Neural crest cell (in vitro differentiated cells): ENCODE measurements at regions not wholly inside any gene's neighbourhood (a gene's known extent, or its start where the extent isn't known, plus 50 kb on each side); places are given as distances from the start of the nearest gene placed in this dataset.

Source experiments
- DNase-seq: peaks from one replicate; pipeline ENCODE4 v3.0.0; 2021; ENCODE audit warnings: low read depth, mixed read lengths, low spot score
- H3K27ac Mint-ChIP-seq: one replicate; pipeline ENCODE4 v1.8.0; 2021; ENCODE audit warnings: mild to moderate bottlenecking, mixed read lengths; ENCODE audit not compliant: unreplicated experiment
- H3K27me3 Mint-ChIP-seq: 2 replicates; pipeline ENCODE4 v1.8.0; 2021; ENCODE audit warnings: low read depth, mild to moderate bottlenecking, mixed read lengths
- H3K36me3 Mint-ChIP-seq: 2 replicates; pipeline ENCODE4 v1.8.0; 2021; ENCODE audit warnings: low read depth, mild to moderate bottlenecking, mixed read lengths
- H3K4me1 Mint-ChIP-seq: 2 replicates; pipeline ENCODE4 v1.8.0; 2021; ENCODE audit warnings: mixed read lengths
- H3K4me3 Mint-ChIP-seq: one replicate; pipeline ENCODE4 v1.8.0; 2021; ENCODE audit warnings: mild to moderate bottlenecking, mixed read lengths
- H3K9me3 Mint-ChIP-seq: 2 replicates; pipeline ENCODE4 v1.8.0; 2021; ENCODE audit warnings: mixed read lengths
- CTCF ChIP-seq: fragments of 200-600 bp; sonication (generic); conservative IDR thresholded peaks from 2 replicates; pipeline ENCODE4 v1.5.0; 2021; ENCODE audit warnings: antibody characterized with exemption, mild to moderate bottlenecking

DNA sequence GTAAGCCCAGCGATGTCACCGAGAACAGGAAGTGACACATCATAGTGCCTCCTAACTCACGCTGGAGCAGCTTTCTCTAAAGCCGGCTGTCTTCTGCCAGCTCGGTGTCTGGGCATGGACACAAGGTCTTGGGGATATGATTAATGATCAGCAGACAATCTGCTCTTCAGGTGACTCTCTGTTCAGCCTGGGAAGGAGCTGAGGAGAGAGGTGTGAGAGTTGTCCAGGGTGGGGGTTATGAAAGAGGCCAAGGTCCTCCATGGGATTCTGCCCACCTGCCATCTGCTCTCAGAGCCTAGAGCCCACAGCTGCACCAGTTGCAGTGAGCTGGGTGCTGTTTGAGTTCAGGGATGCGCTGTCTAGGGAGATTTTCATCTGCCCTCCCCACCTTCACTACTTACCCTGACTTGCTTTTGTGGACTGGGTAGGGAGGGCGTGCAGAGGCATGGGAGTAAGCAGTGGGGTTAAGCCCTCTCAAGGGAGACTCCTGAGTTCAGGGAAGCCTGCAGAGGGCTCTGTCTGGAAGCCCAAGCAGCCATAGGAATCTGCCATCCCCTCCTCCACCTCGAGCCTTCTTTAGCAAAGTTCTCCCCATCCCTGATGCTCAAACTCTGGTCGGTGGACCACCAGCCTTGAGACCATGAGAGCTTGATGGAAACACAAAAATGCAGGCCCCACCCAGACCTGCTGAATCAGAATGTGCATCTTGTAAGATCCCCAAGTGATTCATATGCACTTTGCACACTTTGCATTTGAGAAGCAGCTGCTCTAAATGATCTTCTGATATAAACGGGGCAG, 539.7 kb downstream of the RFC3 start:
- no peak for TF ChIP-seq CTCF
- no peaks in the 10 kb centered on the region for H3K27me3 Mint-ChIP-seq
- no peaks in the 10 kb centered on the region for H3K4me1 Mint-ChIP-seq
- no peak overlapping the region for H3K4me3 Mint-ChIP-seq
- no peaks in the 10 kb centered on the region for H3K36me3 Mint-ChIP-seq
- no peak for DNase-seq
- H3K27ac Mint-ChIP-seq: no peak overlapping the region
- H3K9me3 Mint-ChIP-seq: peaks cover 6% of the 10 kb centered on the region

GRCh38 chr13:34358811-34359513, 541.0 kb downstream of the RFC3 start:
- Mint-ChIP-seq H3K9me3 (peaks cover 6% of the 10 kb centered on the region), H3K4me1 (no peaks in the 10 kb centered on the region), H3K4me3 (no peak overlapping the region), H3K27ac (no peak overlapping the region), H3K27me3 (no peaks in the 10 kb centered on the region), H3K36me3 (no peaks in the 10 kb centered on the region)
- DNase-seq: no peak
- TF ChIP-seq CTCF: no peak

DNA sequence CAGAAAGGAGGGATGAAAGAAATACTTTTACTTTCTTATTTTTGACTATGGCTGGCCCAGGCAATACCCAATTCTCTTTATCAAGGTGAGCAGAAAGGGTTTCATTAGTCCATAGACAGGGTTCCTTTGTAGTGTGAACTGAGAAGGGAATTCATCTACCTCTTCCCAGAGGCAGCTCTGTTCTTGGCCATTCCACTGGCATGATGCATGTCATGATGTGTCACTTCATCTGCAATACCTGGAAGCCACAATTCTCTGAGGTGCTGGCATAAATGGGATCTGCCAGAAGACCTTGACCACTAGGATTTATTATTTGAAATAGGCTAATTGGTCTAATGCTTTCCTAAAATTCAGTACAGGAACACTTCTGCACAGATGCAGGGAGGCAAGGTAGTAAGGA, 542.8 kb downstream of the RFC3 start:
- Mint-ChIP-seq H3K9me3 (peaks cover 2% of the 10 kb centered on the region), H3K4me1 (no peaks in the 10 kb centered on the region), H3K27ac (no peak overlapping the region), H3K36me3 (no peaks in the 10 kb centered on the region), H3K4me3 (no peak overlapping the region), H3K27me3 (no peaks in the 10 kb centered on the region)
- DNase-seq: no peak
- TF ChIP-seq CTCF: no peak

DNA sequence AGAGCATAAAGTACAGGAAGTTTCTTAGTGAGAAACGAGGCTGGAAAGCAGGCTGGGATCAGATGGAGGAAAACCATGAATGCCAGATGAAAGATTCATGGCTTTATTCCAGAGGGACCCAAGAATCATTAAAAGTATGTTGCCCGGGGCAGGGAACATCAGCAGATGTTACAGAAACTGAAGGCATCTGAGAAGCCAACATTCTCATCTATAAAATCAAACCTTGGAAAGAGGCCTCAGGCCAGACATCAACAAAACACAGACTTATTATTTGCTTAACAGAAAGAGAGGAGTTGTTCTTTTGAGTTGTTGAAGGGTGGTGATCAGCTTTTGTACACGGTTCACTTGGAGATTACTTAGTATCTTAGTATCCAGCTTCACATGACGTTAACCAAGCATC, 543.6 kb downstream of the RFC3 start:
- Mint-ChIP-seq H3K27ac (no peak overlapping the region), H3K4me1 (no peaks in the 10 kb centered on the region), H3K4me3 (no peak overlapping the region), H3K36me3 (no peaks in the 10 kb centered on the region), H3K9me3 (peaks cover 2% of the 10 kb centered on the region), H3K27me3 (no peaks in the 10 kb centered on the region)
- DNase-seq: no peak
- TF ChIP-seq CTCF: no peak

DNA sequence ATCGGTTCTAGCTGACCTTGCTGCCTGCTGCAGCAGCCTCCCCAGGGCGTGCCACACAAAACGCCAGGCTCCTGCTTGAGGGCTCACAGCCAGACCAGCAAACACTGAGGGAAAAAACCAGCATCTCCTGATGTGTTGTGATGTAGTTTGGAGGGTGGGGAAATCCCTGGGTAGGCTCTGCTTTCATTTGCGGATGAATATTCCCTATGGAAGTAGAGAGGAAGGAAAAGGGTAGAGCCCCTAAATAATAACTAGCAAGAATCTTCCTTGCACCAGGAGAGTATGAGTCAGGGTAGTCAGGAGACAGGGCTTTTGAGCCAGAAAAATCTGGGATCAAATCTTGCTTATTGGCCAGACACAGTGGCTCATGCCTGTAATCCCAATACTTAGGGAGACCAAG, 545.3 kb downstream of the RFC3 start:
- Mint-ChIP-seq H3K27me3 (no peaks in the 10 kb centered on the region), H3K27ac (no peak overlapping the region), H3K4me3 (no peak overlapping the region), H3K9me3 (peaks cover 2% of the 10 kb centered on the region), H3K4me1 (no peaks in the 10 kb centered on the region), H3K36me3 (no peaks in the 10 kb centered on the region)
- DNase-seq: no peak
- no peak for TF ChIP-seq CTCF
